Colonic mucosa (tissue), 4 donors: ENCODE measurements at regions not wholly inside any gene's neighbourhood (a gene's known extent, or its start where the extent isn't known, plus 50 kb on each side); places are given as distances from the start of the nearest gene placed in this dataset.
"Not testable (repeated sequence)": the region's sequence is repeated elsewhere in the genome, so short reads cannot be mapped to it uniquely, and the experiment has no call there.

Source experiments
- DNase-seq: peaks from one replicate; pipeline ENCODE4 v3.0.0-alpha.2; 2020
- H3K27ac ChIP-seq: fragments of 200-600 bp; one replicate; pipeline ENCODE4 v1.8.0; 2021
- H3K27me3 ChIP-seq: fragments of 200-600 bp; one replicate; pipeline ENCODE4 v1.8.0; 2021
- H3K36me3 ChIP-seq: fragments of 200-600 bp; one replicate; pipeline ENCODE4 v1.8.0; 2021
- H3K4me1 ChIP-seq: fragments of 200-600 bp; one replicate; pipeline ENCODE4 v1.8.0; 2021; ENCODE audit warnings: mild to moderate bottlenecking
- H3K4me3 ChIP-seq: fragments of 200-600 bp; one replicate; pipeline ENCODE4 v1.8.0; 2021
- H3K9ac ChIP-seq, 2 donors: one replicate each; pipeline ENCODE4 v1.7.0; 2013; ENCODE audit warnings: control low read depth in 2 of 2, low read depth in 2 of 2, low read length in 2 of 2
- H3K9me3 ChIP-seq: fragments of 200-600 bp; one replicate; pipeline ENCODE4 v1.8.0; 2021
- intact Hi-C: fragments of 100-400 bp; cut with DNase I; formaldehyde crosslinking; loops from one replicate; pipeline ENCODE4 v1.14.1; 2022
- TF ChIP-seq, protein P1 (sequence below): fragments of 200-600 bp; IDR thresholded peaks from one replicate; pipeline ENCODE4 v1.8.0; 2022; ENCODE audit warnings: antibody characterized with exemption, mild to moderate bottlenecking
- donor health status: healthy.
- donor health status: DM: no; HTN: no; CAD: no.
- donor health status: DM: no; HTN: no; CAD: no.

DNA sequence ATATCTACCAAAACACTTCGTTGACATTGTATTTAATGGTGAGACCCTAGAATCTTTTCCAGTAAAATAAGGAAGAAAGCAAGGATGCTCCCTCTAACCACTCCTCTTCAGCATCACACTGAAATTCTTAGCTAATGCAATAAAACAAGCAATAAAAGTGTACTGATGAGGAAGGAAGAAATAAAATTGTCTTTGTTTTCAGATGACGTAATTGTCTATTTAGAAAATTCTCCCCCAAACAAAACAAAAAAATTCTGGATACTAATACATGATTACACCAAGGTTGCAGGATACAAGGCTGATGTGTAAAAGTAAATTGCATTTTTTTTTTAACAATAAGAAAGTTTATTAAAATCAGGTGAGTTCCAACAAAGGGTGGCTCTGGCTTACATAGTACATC lies 205.0 kb upstream of the SSTR4 start:
- Histone ChIP-seq H3K4me3 (no peak overlapping the region), H3K4me1 (no peaks in the 10 kb centered on the region), H3K9ac (no peak overlapping the region), H3K36me3 (no peaks in the 10 kb centered on the region), H3K27ac (no peak overlapping the region), H3K9me3 (no peaks in the 10 kb centered on the region), H3K27me3 (no peaks in the 10 kb centered on the region)
- TF ChIP-seq, protein P1, sequence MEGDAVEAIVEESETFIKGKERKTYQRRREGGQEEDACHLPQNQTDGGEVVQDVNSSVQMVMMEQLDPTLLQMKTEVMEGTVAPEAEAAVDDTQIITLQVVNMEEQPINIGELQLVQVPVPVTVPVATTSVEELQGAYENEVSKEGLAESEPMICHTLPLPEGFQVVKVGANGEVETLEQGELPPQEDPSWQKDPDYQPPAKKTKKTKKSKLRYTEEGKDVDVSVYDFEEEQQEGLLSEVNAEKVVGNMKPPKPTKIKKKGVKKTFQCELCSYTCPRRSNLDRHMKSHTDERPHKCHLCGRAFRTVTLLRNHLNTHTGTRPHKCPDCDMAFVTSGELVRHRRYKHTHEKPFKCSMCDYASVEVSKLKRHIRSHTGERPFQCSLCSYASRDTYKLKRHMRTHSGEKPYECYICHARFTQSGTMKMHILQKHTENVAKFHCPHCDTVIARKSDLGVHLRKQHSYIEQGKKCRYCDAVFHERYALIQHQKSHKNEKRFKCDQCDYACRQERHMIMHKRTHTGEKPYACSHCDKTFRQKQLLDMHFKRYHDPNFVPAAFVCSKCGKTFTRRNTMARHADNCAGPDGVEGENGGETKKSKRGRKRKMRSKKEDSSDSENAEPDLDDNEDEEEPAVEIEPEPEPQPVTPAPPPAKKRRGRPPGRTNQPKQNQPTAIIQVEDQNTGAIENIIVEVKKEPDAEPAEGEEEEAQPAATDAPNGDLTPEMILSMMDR = no peak
- intact Hi-C loops = no loop called here
- DNase-seq = no peak

DNA sequence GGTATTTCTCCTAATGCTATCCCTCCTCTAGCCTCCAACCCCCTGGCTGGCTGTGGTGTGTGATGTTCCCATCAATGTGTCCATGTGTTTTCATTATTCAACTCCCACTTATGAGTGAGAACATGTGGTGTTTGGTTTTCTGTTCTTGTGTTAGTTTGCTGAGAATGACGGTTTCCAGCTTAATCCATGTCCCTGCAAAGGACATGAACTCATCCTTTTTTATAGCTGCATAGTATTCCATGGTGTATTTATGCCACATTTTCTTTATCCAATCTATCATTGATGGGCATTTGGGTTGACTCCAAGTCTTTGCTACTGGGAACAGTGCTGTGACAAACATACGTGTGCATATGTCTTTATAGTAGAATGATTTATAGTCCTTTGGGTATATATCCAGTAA lies 204.4 kb upstream of the SSTR4 start:
- H3K4me3 ChIP-seq, H3K27me3 ChIP-seq, DNase-seq, H3K9ac ChIP-seq, H3K27ac ChIP-seq, H3K4me1 ChIP-seq, intact Hi-C loops, H3K9me3 ChIP-seq, H3K36me3 ChIP-seq: not testable (repeated sequence)

DNA sequence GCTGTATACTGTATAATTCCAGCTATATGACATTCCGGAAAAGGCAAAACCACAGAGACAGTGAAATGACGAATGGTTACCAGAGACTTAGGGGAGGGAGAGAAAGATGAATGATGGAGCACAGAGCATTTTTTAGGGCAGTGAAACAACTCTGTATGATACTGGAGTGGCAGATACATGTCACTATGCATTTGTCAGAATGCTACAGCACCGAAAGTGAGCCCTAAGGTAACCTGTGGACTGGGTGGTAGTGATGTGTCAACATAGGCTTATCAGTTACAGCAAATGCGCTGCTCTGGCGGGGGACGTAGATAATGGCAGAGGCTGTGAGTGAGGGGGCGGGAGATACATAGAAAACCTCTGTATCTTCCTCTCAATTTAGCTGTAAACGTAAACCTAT lies 201.3 kb upstream of the SSTR4 start:
- TF ChIP-seq, protein P1 = no peak
- H3K27me3 ChIP-seq = no peaks in the 10 kb centered on the region

DNA sequence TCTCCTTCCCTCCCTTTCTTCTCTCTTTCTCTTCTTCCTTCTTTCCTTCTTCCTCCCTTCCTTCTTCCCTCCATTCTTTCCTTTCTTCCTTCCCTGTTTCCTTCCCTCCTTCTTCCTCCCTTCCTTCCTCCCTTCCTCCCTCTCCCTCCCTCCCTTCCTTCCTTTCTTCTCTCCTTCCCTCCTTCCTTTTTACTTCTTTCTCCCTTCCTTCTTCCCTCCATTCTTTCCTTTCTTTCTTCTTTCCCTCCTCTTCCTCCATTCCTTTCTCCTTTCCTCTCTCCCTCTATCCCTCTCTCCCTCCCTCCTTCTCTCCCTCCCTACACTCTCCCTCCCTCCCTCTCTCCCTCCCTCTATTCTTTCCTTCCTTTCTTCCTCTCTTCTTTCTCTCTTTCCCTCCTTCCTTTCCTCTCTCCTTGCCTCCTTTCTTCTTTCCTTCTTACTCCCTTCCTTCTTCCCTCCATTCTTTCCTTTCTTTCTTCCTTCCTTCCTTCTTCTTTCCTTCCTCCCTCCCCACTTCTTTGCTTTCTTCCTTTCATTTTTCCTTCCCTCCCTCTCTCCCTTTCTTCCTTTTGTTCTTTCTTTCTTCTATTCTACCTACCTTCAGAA lies 200.4 kb upstream of the SSTR4 start:
- no peak for DNase-seq
- Histone ChIP-seq H3K9me3 (no peaks in the 10 kb centered on the region), H3K4me3 (no peak overlapping the region), H3K27me3 (no peaks in the 10 kb centered on the region), H3K36me3 (no peaks in the 10 kb centered on the region), H3K9ac (no peak overlapping the region), H3K4me1 (no peaks in the 10 kb centered on the region), H3K27ac (no peak overlapping the region)
- TF ChIP-seq, protein P1 = no peak
- intact Hi-C loops = no loop called here

More for the DNA sequence above, 201.3 kb upstream of the SSTR4 start:
- Histone ChIP-seq H3K4me1 (no peaks in the 10 kb centered on the region), H3K27ac (no peak overlapping the region), H3K9me3 (no peaks in the 10 kb centered on the region), H3K36me3 (no peaks in the 10 kb centered on the region), H3K9ac (no peak overlapping the region), H3K4me3 (no peak overlapping the region)
- DNase-seq = no peak
- intact Hi-C loops = no loop called here

DNA sequence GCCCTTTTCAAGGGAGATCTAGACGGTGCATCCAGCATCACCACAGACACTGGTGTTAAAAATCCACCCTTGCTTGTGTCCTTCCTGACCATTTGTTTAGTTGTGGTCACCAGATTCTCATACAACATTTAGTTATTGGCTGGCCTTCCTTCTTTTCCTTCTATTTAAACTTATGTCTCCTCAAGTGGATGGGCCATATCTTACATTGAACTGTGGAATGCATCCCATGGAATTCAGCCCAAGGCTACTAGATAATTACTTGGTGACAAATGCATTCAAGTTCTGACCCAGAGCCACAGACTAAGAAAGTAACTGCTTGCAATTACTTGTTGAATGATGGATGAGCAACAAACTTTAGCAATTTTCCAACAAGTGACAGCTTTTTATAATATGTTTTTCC lies 198.9 kb upstream of the SSTR4 start:
- Histone ChIP-seq H3K9me3 (no peaks in the 10 kb centered on the region), H3K4me1 (no peaks in the 10 kb centered on the region), H3K4me3 (no peak overlapping the region), H3K27ac (no peak overlapping the region), H3K9ac (no peak overlapping the region), H3K36me3 (no peaks in the 10 kb centered on the region), H3K27me3 (no peaks in the 10 kb centered on the region)
- no peak for DNase-seq
- TF ChIP-seq, protein P1 = no peak
- intact Hi-C loops = no loop called here

DNA sequence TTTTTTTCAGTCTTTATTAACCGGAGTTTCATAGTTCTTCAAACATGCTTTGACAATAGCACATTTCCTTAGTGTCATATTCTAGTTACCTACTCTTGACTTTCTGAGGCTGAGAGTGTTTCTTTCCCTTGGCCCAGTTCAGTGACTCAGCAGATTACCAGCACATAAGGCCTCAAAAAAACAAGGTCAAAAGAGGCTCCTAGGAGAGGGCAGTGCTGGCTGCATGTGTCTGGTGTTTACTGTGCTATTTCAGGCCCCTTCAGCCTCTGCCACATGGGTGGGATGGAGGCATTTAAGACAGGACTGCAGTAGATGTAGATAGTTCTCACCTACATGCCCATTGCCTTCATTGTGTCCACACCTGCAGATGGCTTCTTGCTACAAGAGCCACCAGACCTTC lies 198.2 kb upstream of the SSTR4 start:
- Histone ChIP-seq H3K36me3 (no peaks in the 10 kb centered on the region), H3K4me1 (no peaks in the 10 kb centered on the region), H3K27ac (no peak overlapping the region), H3K9ac (no peak overlapping the region), H3K9me3 (no peaks in the 10 kb centered on the region), H3K27me3 (no peaks in the 10 kb centered on the region), H3K4me3 (no peak overlapping the region)
- no peak for DNase-seq
- intact Hi-C loops = no loop called here
- TF ChIP-seq, protein P1 = no peak
